ENCODE measurements at regions not wholly inside any gene's neighbourhood (a gene's known extent, or its start where the extent isn't known, plus 50 kb on each side); places are given as distances from the start of the nearest gene placed in this dataset.
"Not testable (repeated sequence)": the region's sequence is repeated elsewhere in the genome, so short reads cannot be mapped to it uniquely, and the experiment has no call there.

DNA sequence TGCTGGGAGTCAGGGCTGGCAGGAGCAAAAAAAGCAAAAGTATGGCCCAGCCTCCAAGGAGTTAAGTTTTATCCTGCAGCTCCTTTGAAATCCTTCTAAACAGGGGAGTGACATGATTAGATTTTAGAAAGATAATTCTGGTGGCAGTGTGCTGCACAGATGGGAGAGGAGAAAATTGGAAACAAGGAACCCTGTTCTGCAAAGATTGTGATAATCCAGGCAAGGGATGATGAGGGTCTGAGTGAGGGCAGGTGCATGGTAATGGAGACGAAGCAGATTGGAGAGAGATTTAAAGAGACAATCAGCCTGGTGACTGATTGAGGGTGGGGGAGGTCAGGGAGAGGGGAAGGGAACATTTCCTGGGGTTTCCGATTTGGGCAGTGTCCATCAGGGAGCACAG lies 444.7 kb upstream of the PODXL start:
- H3K4me3 ChIP-seq (ENCODE audit: low read depth, low read length): no peak overlapping the region
- no peak overlapping the region for H3K27ac ChIP-seq (ENCODE audit: low read depth, low read length)
- no peaks in the 10 kb centered on the region for H3K4me1 ChIP-seq (ENCODE audit: control insufficient read depth, insufficient read depth, low read length, unreplicated experiment)
- H2AFZ ChIP-seq (ENCODE audit: low read length, unreplicated experiment): no peak overlapping the region
- no peaks in the 10 kb centered on the region for H3K79me2 ChIP-seq (ENCODE audit: control insufficient read depth, insufficient read depth, low read length, unreplicated experiment)
- no peaks in the 10 kb centered on the region for H3K36me3 ChIP-seq (ENCODE audit: insufficient read depth, low read length)
- no peaks in the 10 kb centered on the region for H3K27me3 ChIP-seq (ENCODE audit: insufficient read depth, low read length)

DNA sequence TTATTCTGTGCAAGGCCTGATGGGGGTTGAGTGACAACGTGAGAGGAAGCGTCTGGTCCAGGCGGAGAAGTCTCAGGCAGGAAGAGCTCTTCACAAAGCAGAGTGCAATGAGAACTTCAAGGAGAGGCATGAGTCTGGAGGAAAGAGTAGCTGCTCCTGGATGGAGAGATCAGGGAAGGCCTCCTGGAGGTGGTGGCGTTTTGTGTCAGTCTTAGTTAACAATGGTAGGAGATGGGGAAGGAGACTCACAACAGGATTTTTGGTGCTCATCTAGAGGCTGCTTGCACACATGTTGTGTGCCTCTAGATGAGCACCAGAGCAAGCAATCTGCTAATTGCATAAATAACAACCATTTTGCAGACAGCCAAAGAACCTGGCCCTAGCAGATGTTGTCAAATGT lies 442.8 kb upstream of the PODXL start:
- Histone ChIP-seq H2AFZ (ENCODE audit: low read length, unreplicated experiment) (no peak overlapping the region), H3K27me3 (ENCODE audit: insufficient read depth, low read length) (0 out of 2 replicates have a peak, but pooled peaks cover 2% of the 10 kb centered on the region), H3K4me1 (ENCODE audit: control insufficient read depth, insufficient read depth, low read length, unreplicated experiment) (no peaks in the 10 kb centered on the region), H3K36me3 (ENCODE audit: insufficient read depth, low read length) (no peaks in the 10 kb centered on the region), H3K27ac (ENCODE audit: low read depth, low read length) (no peak overlapping the region), H3K79me2 (ENCODE audit: control insufficient read depth, insufficient read depth, low read length, unreplicated experiment) (no peaks in the 10 kb centered on the region), H3K4me3 (ENCODE audit: low read depth, low read length) (no peak overlapping the region)

DNA sequence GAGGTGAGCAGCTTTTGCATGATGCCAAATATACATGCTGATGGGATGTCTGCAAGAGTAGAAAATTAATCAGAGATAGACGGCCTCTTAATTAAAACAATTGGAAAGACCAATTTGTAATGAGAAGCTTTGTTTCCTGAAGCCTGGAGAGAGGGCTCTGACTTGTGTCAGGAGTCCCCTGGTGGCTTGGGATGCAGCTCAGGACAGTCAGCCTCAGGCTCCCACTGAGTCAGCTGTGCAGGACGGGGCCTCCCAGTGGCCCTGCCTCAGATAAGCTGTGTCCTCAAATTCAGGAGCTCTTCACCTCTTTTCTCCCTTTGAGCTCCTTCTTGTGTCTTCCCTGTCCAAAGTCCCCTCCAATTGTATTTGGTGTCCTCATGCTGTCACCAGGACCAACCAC lies 438.9 kb upstream of the PODXL start:
- Histone ChIP-seq H2AFZ (ENCODE audit: low read length, unreplicated experiment) (no peak overlapping the region), H3K4me3 (ENCODE audit: low read depth, low read length) (no peak overlapping the region), H3K36me3 (ENCODE audit: insufficient read depth, low read length) (no peaks in the 10 kb centered on the region), H3K4me1 (ENCODE audit: control insufficient read depth, insufficient read depth, low read length, unreplicated experiment) (no peaks in the 10 kb centered on the region), H3K27me3 (ENCODE audit: insufficient read depth, low read length) (0 out of 2 replicates have a peak, but pooled peaks cover 2% of the 10 kb centered on the region), H3K27ac (ENCODE audit: low read depth, low read length) (no peak overlapping the region), H3K79me2 (ENCODE audit: control insufficient read depth, insufficient read depth, low read length, unreplicated experiment) (no peaks in the 10 kb centered on the region)

DNA sequence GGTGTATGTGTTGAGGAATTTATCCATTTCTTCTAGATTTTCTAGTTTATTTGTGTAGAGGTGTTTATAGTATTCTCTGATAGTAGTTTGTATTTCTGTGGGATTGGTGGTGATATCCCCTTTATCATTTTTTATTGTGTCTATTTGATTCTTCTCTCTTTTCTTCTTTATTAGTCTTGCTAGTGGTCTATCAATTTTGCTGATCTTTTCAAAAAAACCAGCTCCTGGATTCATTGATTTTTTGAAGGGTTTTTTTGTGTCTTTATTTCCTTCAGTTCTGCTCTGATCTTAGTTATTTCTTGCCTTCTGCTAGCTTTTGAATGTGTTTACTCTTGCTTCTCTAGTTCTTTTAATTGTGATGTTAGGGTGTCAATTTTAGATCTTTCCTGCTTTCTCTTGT lies 424.6 kb upstream of the PODXL start:
- H3K27me3 ChIP-seq (ENCODE audit: insufficient read depth, low read length); H3K4me3 ChIP-seq (ENCODE audit: low read depth, low read length); H2AFZ ChIP-seq (ENCODE audit: low read length, unreplicated experiment); H3K27ac ChIP-seq (ENCODE audit: low read depth, low read length); H3K36me3 ChIP-seq (ENCODE audit: insufficient read depth, low read length); H3K79me2 ChIP-seq (ENCODE audit: control insufficient read depth, insufficient read depth, low read length, unreplicated experiment); H3K4me1 ChIP-seq (ENCODE audit: control insufficient read depth, insufficient read depth, low read length, unreplicated experiment): not testable (repeated sequence)

DNA sequence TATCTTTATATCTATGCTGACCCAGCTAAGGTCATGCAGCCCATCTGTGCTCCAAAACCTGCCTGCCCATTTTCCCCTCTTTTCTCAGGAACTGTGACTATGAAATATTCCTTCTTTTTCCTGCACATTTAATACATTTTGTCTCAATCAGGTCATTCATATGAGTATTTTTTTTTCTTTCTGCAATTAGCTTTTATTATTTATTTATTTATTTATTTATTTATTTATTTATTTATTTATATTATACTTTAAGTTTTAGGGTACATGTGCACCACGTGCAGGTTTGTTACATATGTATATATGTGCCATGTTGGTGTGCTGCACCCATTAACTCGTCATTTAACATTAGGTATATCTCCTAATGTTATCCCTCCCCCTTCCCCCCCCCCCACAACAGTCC lies 421.7 kb upstream of the PODXL start:
- H3K4me1 ChIP-seq (ENCODE audit: control insufficient read depth, insufficient read depth, low read length, unreplicated experiment); H3K79me2 ChIP-seq (ENCODE audit: control insufficient read depth, insufficient read depth, low read length, unreplicated experiment); H3K4me3 ChIP-seq (ENCODE audit: low read depth, low read length); H3K36me3 ChIP-seq (ENCODE audit: insufficient read depth, low read length); H3K27ac ChIP-seq (ENCODE audit: low read depth, low read length); H2AFZ ChIP-seq (ENCODE audit: low read length, unreplicated experiment); H3K27me3 ChIP-seq (ENCODE audit: insufficient read depth, low read length): not testable (repeated sequence)

DNA sequence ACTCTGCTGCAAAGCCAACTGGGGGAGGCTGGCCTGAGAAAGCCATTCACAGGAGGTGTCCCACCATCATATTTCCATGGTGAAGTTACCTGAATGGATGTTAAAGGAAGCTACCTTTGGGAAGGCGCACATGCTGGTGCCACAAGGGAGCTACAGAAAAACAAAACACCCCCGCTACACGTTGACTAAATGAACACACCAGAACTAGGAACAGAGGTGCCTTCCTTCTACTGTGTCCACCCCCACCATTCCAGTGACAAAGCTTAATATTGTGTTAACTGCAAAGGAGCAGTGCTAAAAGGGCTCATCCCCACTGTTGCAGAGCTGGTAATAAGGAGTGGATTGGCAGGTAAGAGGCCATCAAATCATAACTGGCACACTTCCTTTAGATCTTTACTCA lies 420.0 kb upstream of the PODXL start:
- Histone ChIP-seq H2AFZ (ENCODE audit: low read length, unreplicated experiment) (no peak overlapping the region), H3K79me2 (ENCODE audit: control insufficient read depth, insufficient read depth, low read length, unreplicated experiment) (no peaks in the 10 kb centered on the region), H3K4me3 (ENCODE audit: low read depth, low read length) (no peak overlapping the region), H3K27ac (ENCODE audit: low read depth, low read length) (no peak overlapping the region), H3K27me3 (ENCODE audit: insufficient read depth, low read length) (no peaks in the 10 kb centered on the region), H3K4me1 (ENCODE audit: control insufficient read depth, insufficient read depth, low read length, unreplicated experiment) (no peaks in the 10 kb centered on the region), H3K36me3 (ENCODE audit: insufficient read depth, low read length) (no peaks in the 10 kb centered on the region)

DNA sequence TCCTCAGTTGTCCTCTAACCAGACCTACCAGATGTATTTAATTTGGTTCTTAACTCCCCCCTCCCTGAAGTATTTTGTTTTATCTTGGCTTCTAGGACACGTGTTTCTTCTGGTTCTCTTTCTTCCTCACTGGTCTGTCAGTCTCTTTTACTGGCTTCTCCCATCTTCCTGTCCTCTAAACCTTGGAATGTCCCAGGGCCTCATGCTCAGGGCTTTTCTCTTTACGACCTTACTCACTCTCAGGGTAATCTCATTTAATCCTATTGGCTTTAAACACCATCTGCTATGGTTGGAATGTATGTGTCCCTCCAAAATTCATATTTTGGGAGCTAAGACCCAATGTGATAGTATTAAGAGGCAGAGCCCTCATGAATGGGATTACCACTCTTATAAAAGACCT lies 418.2 kb upstream of the PODXL start:
- Histone ChIP-seq H2AFZ (ENCODE audit: low read length, unreplicated experiment) (no peak overlapping the region), H3K79me2 (ENCODE audit: control insufficient read depth, insufficient read depth, low read length, unreplicated experiment) (no peaks in the 10 kb centered on the region), H3K4me3 (ENCODE audit: low read depth, low read length) (no peak overlapping the region), H3K27me3 (ENCODE audit: insufficient read depth, low read length) (no peaks in the 10 kb centered on the region), H3K4me1 (ENCODE audit: control insufficient read depth, insufficient read depth, low read length, unreplicated experiment) (no peaks in the 10 kb centered on the region), H3K27ac (ENCODE audit: low read depth, low read length) (no peak overlapping the region), H3K36me3 (ENCODE audit: insufficient read depth, low read length) (no peaks in the 10 kb centered on the region)

DNA sequence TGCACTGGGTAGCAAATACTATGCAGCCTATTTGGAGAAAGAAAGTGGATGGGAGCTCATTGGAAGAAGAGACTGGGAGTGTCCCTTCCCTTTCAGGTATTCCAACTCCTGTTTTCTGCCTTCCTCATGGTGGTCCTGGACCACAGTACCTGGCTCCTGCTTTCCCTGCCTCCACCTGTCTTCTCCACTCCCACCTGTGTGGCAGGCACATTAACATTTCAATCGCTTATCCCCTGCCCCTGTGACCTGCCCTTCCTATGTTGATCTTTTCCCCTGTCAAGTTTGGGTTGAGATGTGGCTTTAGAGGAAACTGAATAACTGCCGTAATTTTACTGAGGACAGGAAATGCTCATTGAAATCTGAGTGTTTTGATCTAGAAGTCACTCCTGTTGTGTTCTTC lies 415.8 kb upstream of the PODXL start:
- Histone ChIP-seq H3K36me3 (ENCODE audit: insufficient read depth, low read length) (no peaks in the 10 kb centered on the region), H2AFZ (ENCODE audit: low read length, unreplicated experiment) (no peak overlapping the region), H3K79me2 (ENCODE audit: control insufficient read depth, insufficient read depth, low read length, unreplicated experiment) (no peaks in the 10 kb centered on the region), H3K27ac (ENCODE audit: low read depth, low read length) (no peak overlapping the region), H3K4me3 (ENCODE audit: low read depth, low read length) (no peak overlapping the region), H3K4me1 (ENCODE audit: control insufficient read depth, insufficient read depth, low read length, unreplicated experiment) (no peaks in the 10 kb centered on the region), H3K27me3 (ENCODE audit: insufficient read depth, low read length) (no peaks in the 10 kb centered on the region)

DNA sequence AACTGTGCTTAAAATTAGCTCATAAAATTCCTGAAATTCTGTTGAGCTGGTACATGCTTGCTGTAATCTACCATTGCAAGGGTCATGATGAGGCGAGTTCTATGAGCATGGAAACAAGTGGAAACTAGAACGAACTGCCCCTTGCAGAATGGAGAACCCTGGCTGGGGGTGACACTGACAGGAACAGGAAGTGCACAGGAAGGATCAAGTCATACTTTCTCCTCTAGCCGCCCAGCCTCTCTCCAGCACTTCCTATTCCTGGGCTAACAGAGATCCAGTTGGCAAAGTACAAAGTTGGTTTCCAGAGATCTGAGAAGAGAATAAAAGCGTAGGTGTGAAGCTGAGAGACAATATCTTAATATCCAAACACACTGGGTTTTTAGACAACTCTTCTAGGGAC lies 414.2 kb upstream of the PODXL start:
- no peaks in the 10 kb centered on the region; the same call in 1 of the 2 replicates for H3K27me3 ChIP-seq (ENCODE audit: insufficient read depth, low read length)
- H3K27ac ChIP-seq (ENCODE audit: low read depth, low read length): no peak overlapping the region
- H3K4me3 ChIP-seq (ENCODE audit: low read depth, low read length): no peak overlapping the region
- no peaks in the 10 kb centered on the region for H3K79me2 ChIP-seq (ENCODE audit: control insufficient read depth, insufficient read depth, low read length, unreplicated experiment)
- H3K4me1 ChIP-seq (ENCODE audit: control insufficient read depth, insufficient read depth, low read length, unreplicated experiment): no peaks in the 10 kb centered on the region
- H2AFZ ChIP-seq (ENCODE audit: low read length, unreplicated experiment): no peak overlapping the region
- H3K36me3 ChIP-seq (ENCODE audit: insufficient read depth, low read length): no peaks in the 10 kb centered on the region

DNA sequence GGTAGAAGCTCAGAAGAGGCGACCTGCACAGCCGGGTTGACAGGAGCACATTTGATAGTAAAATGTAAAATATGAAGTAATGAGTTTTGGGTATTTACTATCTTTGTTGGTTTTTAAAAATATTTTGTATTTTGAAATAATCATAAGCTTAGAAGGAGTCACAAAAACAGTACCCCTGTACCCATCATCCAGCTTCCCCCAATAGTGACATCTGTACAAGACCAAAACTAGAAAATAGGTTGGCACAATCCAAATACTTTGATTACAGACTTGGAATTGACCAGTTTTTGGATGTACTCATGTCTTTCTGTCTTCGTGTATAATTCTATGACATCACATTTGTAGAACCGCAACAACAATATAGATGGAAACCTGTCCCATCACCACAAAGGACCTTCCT lies 413.1 kb upstream of the PODXL start:
- H3K4me3 ChIP-seq (ENCODE audit: low read depth, low read length): no peak overlapping the region
- H3K27me3 ChIP-seq (ENCODE audit: insufficient read depth, low read length): no peaks in the 10 kb centered on the region; the same call in 1 of the 2 replicates
- no peaks in the 10 kb centered on the region for H3K4me1 ChIP-seq (ENCODE audit: control insufficient read depth, insufficient read depth, low read length, unreplicated experiment)
- H3K27ac ChIP-seq (ENCODE audit: low read depth, low read length): no peak overlapping the region
- H3K79me2 ChIP-seq (ENCODE audit: control insufficient read depth, insufficient read depth, low read length, unreplicated experiment): no peaks in the 10 kb centered on the region
- no peaks in the 10 kb centered on the region for H3K36me3 ChIP-seq (ENCODE audit: insufficient read depth, low read length)
- H2AFZ ChIP-seq (ENCODE audit: low read length, unreplicated experiment): no peak overlapping the region

DNA sequence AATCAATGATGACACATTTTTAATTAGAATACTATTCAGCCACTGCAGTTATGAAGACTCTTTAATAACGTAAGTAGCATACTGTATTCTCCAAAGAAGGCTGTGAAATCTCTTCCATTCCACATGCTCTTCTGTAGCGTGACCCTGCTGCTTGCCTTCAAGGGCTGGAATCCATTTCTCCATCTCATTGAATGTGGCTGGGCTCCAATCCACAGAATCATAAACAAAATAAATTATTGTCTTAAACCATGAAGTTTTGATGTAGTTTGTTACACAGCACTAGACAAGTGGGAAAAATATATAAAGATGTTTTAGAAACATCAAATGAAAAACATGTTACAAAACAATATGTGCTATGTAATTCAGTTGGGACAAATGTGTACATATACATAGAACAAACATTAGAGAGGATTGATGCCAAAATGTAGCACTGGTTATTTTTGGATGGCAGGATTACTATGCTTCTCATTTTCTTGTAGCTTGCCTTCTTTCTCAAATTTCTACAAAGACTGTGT lies 410.8 kb upstream of the PODXL start:
- H2AFZ ChIP-seq (ENCODE audit: low read length, unreplicated experiment): no peak overlapping the region
- no peaks in the 10 kb centered on the region for H3K79me2 ChIP-seq (ENCODE audit: control insufficient read depth, insufficient read depth, low read length, unreplicated experiment)
- H3K4me3 ChIP-seq (ENCODE audit: low read depth, low read length): no peak overlapping the region
- no peaks in the 10 kb centered on the region for H3K4me1 ChIP-seq (ENCODE audit: control insufficient read depth, insufficient read depth, low read length, unreplicated experiment)
- no peaks in the 10 kb centered on the region for H3K36me3 ChIP-seq (ENCODE audit: insufficient read depth, low read length)
- no peaks in the 10 kb centered on the region; the same call in 1 of the 2 replicates for H3K27me3 ChIP-seq (ENCODE audit: insufficient read depth, low read length)
- no peak overlapping the region for H3K27ac ChIP-seq (ENCODE audit: low read depth, low read length)

Data from ACC112 (cell line).